SK-N-SH (cell line): ENCODE measurements at regions not wholly inside any gene's neighbourhood (a gene's known extent, or its start where the extent isn't known, plus 50 kb on each side); places are given as distances from the start of the nearest gene placed in this dataset.

Experiments
- CTCF ChIA-PET: fragments of 300-600, 350-600 bp; formaldehyde crosslinking; extraction: SDS; loops from one replicate; lab custom pipeline; 2021; lab: Yijun Ruan, JAX
- POLR2A ChIA-PET: fragments of 350-600 bp; sonication (Branson Sonifier 250); formaldehyde crosslinking; extraction: SDS; loops from one replicate; lab custom pipeline; 2020; ENCODE audit warnings: antibody characterized with exemption, inconsistent platforms; lab: Yijun Ruan, JAX
- DNase-seq: peaks from one replicate; pipeline ENCODE4 v3.0.0; 2012
- H2AFZ ChIP-seq: fragments of 200-600 bp; sonication (generic); 2 replicates; pipeline ENCODE4 v1.8.1; 2016; ENCODE audit warnings: antibody characterized with exemption, mild to moderate bottlenecking, low read depth
- H3F3A ChIP-seq: fragments of 200-600 bp; sonication (generic); replicated peaks from 2 replicates; pipeline ENCODE3; 2016; ENCODE audit warnings: antibody characterized with exemption, mild to moderate bottlenecking; ENCODE audit not compliant: insufficient read depth
- H3K27ac ChIP-seq, 2 experiments: fragments of 200-500 bp in 1 of 2; fragments of 200-600 bp in 1 of 2; sonication (Bioruptor generic) in 1 of 2; sonication (generic), shearing (Covaris generic) in 1 of 2; 2 replicates each; pipeline versions ENCODE4 v1.5.1 to v1.6.1; 2014 to 2016; ENCODE audit warnings: low read depth in 2 of 2, inconsistent platforms in 1 of 2, low read length in 1 of 2, mild to moderate bottlenecking in 1 of 2, mixed read lengths in 1 of 2
- H3K27me3 ChIP-seq: fragments of 200-600 bp; sonication (generic), shearing (Covaris generic); 2 replicates; pipeline ENCODE4 v1.6.1; 2016; ENCODE audit warnings: mixed run types; ENCODE audit not compliant: insufficient read depth
- H3K36me3 ChIP-seq, 2 experiments: fragments of 200-500 bp in 1 of 2; fragments of 200-600 bp in 1 of 2; sonication (Bioruptor generic) in 1 of 2; sonication (generic) in 1 of 2; replicated peaks in 1 of 2; 2 replicates each; pipeline versions ENCODE3 to v1.5.1; 2014 to 2016; ENCODE audit warnings: low read length in 1 of 2, mild to moderate bottlenecking in 1 of 2; ENCODE audit not compliant: insufficient read depth in 2 of 2, control insufficient read depth in 1 of 2
- H3K4me1 ChIP-seq, 2 experiments: fragments of 200-500 bp in 1 of 2; fragments of 200-600 bp in 1 of 2; sonication (Bioruptor generic) in 1 of 2; sonication (generic), shearing (Covaris generic) in 1 of 2; 2 replicates each; pipeline versions ENCODE4 v1.5.1 to v1.6.1; 2014 to 2016; ENCODE audit warnings: low read depth in 1 of 2, low read length in 1 of 2, mixed run types in 1 of 2; ENCODE audit not compliant: insufficient read depth in 2 of 2, control insufficient read depth in 1 of 2
- H3K4me2 ChIP-seq: fragments of 200-600 bp; sonication (generic), shearing (Covaris generic); 2 replicates; pipeline ENCODE4 v1.6.1; 2017; ENCODE audit warnings: mixed run types
- H3K4me3 ChIP-seq, 2 experiments: fragments of 200-500 bp in 1 of 2; fragments of 200-600 bp in 1 of 2; sonication (Bioruptor generic) in 1 of 2; sonication (generic), shearing (Covaris generic) in 1 of 2; 2 replicates each; pipeline versions ENCODE4 v1.5.1 to v1.8.1; 2014 to 2016; ENCODE audit warnings: low read depth in 2 of 2, inconsistent platforms in 1 of 2, low read length in 1 of 2, mild to moderate bottlenecking in 1 of 2, mixed read lengths in 1 of 2, moderate library complexity in 1 of 2
- H3K79me2 ChIP-seq: fragments of 200-600 bp; sonication (generic); 2 replicates; pipeline ENCODE4 v1.8.1; 2017; ENCODE audit warnings: mild to moderate bottlenecking; ENCODE audit not compliant: insufficient read depth
- H3K9ac ChIP-seq: fragments of 200-600 bp; sonication (generic); 2 replicates; pipeline ENCODE4 v1.6.1; 2017; ENCODE audit warnings: mixed run types
- H3K9me2 ChIP-seq: fragments of 200-600 bp; sonication (generic); 2 replicates; pipeline ENCODE4 v1.6.1; 2017; ENCODE audit warnings: mixed run types
- H3K9me3 ChIP-seq: fragments of 200-600 bp; sonication (generic); 2 replicates; pipeline ENCODE4 v1.6.1; 2017; ENCODE audit warnings: mixed run types, mild to moderate bottlenecking, moderate library complexity
- H4K20me1 ChIP-seq: fragments of 200-600 bp; sonication (generic); 2 replicates; pipeline ENCODE4 v1.6.1; 2017; ENCODE audit warnings: mild to moderate bottlenecking, mixed run types; ENCODE audit not compliant: insufficient read depth
- CHD2 ChIP-seq: fragments of 150-350 bp; IDR thresholded peaks from 2 replicates; pipeline ENCODE4 v1.6.1; 2018; ENCODE audit warnings: low read length; ENCODE audit not compliant: partially characterized antibody
- EP300 ChIP-seq, 2 experiments: IDR thresholded peaks; 2 replicates each; pipeline versions ENCODE4 v1.4.0 to v1.6.1; 2012; ENCODE audit warnings: borderline replicate concordance in 1 of 2, low read depth in 1 of 2, low read length in 1 of 2
- EZH2phosphoT487 ChIP-seq: fragments of 200-600 bp; sonication (generic); IDR thresholded peaks from 2 replicates; pipeline ENCODE4 v1.6.1; 2017; ENCODE audit warnings: low read depth, mixed run types, mild to moderate bottlenecking, antibody characterized with exemption, moderate library complexity, borderline replicate concordance
- FOXJ3 ChIP-seq: sonication (generic); formaldehyde crosslinking; IDR thresholded peaks from 2 replicates; pipeline ENCODE4 v1.5.1; 2020; ENCODE audit warnings: mild to moderate bottlenecking, missing genetic modification reagents
- GABPA ChIP-seq: IDR thresholded peaks from 2 replicates; pipeline ENCODE4 v1.4.0; 2012; ENCODE audit warnings: low read depth, mild to moderate bottlenecking
- JUND ChIP-seq: IDR thresholded peaks from 2 replicates; pipeline ENCODE4 v1.4.0; 2012
- MEF2A ChIP-seq: IDR thresholded peaks from 2 replicates; pipeline ENCODE4 v1.4.0; 2012; ENCODE audit warnings: low read depth, borderline replicate concordance
- MXI1 ChIP-seq: IDR thresholded peaks from 2 replicates; pipeline ENCODE4 v1.6.1; 2012; ENCODE audit warnings: mild to moderate bottlenecking, low read depth, low read length, improper control_type of control experiment
- NFIC ChIP-seq: IDR thresholded peaks from 2 replicates; pipeline ENCODE4 v1.4.0; 2012; ENCODE audit warnings: borderline replicate concordance
- NRF1 ChIP-seq: IDR thresholded peaks from 2 replicates; pipeline ENCODE4 v1.6.1; 2012; ENCODE audit warnings: low read depth, mild to moderate bottlenecking, low read length
- RCOR1 ChIP-seq: fragments of 150-350 bp; IDR thresholded peaks from 2 replicates; pipeline ENCODE4 v1.6.1; 2017; ENCODE audit warnings: antibody characterized with exemption, low read length
- RFX5 ChIP-seq: IDR thresholded peaks from 2 replicates; pipeline ENCODE4 v1.6.1; 2012; ENCODE audit warnings: mild to moderate bottlenecking, improper control_type of control experiment, low read length
- RXRA ChIP-seq: IDR thresholded peaks from 2 replicates; pipeline ENCODE4 v1.4.0; 2012; ENCODE audit warnings: low read depth, mild to moderate bottlenecking, borderline replicate concordance
- SIN3A ChIP-seq: IDR thresholded peaks from 2 replicates; pipeline ENCODE4 v1.6.1; 2012; ENCODE audit warnings: low read depth, mild to moderate bottlenecking, low read length, moderate library complexity, borderline replicate concordance
- SMC3 ChIP-seq: IDR thresholded peaks from 2 replicates; pipeline ENCODE4 v1.6.1; 2012; ENCODE audit warnings: low read depth, low read length, improper control_type of control experiment
- TCF12 ChIP-seq: IDR thresholded peaks from 2 replicates; pipeline ENCODE4 v1.4.0; 2012
- YY1 ChIP-seq: IDR thresholded peaks from 2 replicates; pipeline ENCODE4 v1.4.0; 2012; ENCODE audit warnings: low read depth, mild to moderate bottlenecking
- WGBS: methylation state at CpG from one replicate; pipeline ENCODE4 v1.1.6; 2017; ENCODE audit warnings: low lambda C conversion rate; 5-methylcytosine and 5-hydroxymethylcytosine counted together
- TF ChIP-seq, protein P1 (sequence below): IDR thresholded peaks from 2 replicates; pipeline ENCODE4 v1.6.1; 2012; ENCODE audit warnings: mild to moderate bottlenecking, low read depth, low read length, moderate library complexity
- TF ChIP-seq, protein P2 (sequence below): fragments of 150-350 bp; IDR thresholded peaks from 2 replicates; pipeline ENCODE4 v1.6.1; 2017; ENCODE audit warnings: antibody characterized with exemption, low read length, low read depth, borderline replicate concordance
- TF ChIP-seq, protein P3 (sequence below): IDR thresholded peaks from 2 replicates; pipeline ENCODE4 v1.4.0; 2012; ENCODE audit warnings: low read depth, borderline replicate concordance
- TF ChIP-seq, protein P4 (sequence below): IDR thresholded peaks from 2 replicates; pipeline ENCODE4 v1.4.0; 2012; ENCODE audit warnings: low read depth, borderline replicate concordance
- TF ChIP-seq, protein P5 (sequence below): IDR thresholded peaks from 2 replicates; pipeline ENCODE4 v1.4.0; 2012; ENCODE audit warnings: low read depth
- TF ChIP-seq, protein P6 (sequence below): IDR thresholded peaks from 2 replicates; pipeline ENCODE4; 2012

DNA sequence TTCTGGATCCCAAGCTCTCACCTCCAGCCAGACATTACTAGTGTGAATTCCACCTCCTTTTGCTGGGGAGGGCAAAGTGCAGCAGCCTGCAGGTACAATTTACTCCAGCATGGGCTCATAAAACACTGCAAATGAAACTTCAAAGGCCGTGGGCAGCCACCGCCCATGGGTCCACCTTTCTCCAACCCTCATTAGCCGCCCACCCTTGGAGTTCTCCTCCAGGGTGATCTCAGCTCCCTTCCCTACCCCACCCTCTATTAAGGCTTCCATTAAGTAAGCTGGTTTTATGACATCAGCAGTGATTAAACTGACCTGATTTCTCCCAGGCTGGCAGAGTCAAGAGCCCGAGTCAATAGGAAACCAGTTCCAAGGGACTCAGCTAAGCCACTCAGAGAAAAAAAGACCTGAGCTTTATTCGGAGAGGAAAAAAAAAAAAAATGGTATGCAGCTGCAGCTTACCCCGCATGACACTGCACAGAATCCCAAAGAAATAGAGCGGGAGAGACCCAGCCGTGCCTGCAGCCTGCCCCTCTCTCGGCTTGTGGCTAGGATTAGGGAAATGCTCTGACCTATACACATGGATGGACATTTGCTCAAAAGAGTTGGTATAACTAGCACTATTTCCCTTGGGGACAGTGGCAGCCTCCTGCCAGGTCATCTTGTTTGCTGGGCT, 319.6 kb downstream of the PTTG2 start (continued):
- TF ChIP-seq, protein P1, sequence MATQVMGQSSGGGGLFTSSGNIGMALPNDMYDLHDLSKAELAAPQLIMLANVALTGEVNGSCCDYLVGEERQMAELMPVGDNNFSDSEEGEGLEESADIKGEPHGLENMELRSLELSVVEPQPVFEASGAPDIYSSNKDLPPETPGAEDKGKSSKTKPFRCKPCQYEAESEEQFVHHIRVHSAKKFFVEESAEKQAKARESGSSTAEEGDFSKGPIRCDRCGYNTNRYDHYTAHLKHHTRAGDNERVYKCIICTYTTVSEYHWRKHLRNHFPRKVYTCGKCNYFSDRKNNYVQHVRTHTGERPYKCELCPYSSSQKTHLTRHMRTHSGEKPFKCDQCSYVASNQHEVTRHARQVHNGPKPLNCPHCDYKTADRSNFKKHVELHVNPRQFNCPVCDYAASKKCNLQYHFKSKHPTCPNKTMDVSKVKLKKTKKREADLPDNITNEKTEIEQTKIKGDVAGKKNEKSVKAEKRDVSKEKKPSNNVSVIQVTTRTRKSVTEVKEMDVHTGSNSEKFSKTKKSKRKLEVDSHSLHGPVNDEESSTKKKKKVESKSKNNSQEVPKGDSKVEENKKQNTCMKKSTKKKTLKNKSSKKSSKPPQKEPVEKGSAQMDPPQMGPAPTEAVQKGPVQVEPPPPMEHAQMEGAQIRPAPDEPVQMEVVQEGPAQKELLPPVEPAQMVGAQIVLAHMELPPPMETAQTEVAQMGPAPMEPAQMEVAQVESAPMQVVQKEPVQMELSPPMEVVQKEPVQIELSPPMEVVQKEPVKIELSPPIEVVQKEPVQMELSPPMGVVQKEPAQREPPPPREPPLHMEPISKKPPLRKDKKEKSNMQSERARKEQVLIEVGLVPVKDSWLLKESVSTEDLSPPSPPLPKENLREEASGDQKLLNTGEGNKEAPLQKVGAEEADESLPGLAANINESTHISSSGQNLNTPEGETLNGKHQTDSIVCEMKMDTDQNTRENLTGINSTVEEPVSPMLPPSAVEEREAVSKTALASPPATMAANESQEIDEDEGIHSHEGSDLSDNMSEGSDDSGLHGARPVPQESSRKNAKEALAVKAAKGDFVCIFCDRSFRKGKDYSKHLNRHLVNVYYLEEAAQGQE = no peak
- TF ChIP-seq SMC3 = no peak
- TF ChIP-seq CHD2 = no peak
- TF ChIP-seq, protein P2, sequence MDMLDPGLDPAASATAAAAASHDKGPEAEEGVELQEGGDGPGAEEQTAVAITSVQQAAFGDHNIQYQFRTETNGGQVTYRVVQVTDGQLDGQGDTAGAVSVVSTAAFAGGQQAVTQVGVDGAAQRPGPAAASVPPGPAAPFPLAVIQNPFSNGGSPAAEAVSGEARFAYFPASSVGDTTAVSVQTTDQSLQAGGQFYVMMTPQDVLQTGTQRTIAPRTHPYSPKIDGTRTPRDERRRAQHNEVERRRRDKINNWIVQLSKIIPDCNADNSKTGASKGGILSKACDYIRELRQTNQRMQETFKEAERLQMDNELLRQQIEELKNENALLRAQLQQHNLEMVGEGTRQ = no peak
- no peak for TF ChIP-seq JUND
- no peak for TF ChIP-seq RFX5
- TF ChIP-seq EP300 (IDR thresholded peaks at IDR 0.05; ENCODE audit: borderline replicate concordance in 1 of 2, low read depth in 1 of 2, low read length in 1 of 2) = no peak
- TF ChIP-seq, all 33 proteins: peak for 0

DNA sequence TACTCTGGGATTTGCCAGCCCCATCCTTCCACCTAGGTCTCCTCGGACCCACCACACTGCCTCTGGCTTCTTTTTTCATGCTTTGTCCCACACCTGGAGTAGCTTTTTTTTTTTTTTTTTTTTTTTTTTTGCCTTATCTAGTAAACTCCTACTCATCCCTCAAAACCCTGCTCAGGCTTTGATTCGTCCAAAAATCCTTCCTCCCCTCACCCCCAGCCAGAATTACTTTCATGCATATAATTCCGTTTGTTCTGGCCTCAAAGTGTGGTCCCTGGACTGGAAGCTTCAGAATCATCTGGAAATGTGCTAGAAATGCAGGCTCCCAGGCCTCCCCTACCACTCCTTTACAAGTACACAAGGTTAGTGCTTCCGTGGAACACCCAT, 320.1 kb downstream of the PTTG2 start:
- Histone ChIP-seq H3K9ac (no peak overlapping the region), H3K9me2 (no peaks in the 10 kb centered on the region), H3K27ac (no peak overlapping the region), H3K27me3 (no peaks in the 10 kb centered on the region), H3K9me3 (no peaks in the 10 kb centered on the region), H2AFZ (no peak overlapping the region), H4K20me1 (no peaks in the 10 kb centered on the region)
- CTCF ChIA-PET = no interaction called here
- POLR2A ChIA-PET = no interaction called here
- no peak for DNase-seq
- TF ChIP-seq, protein P3, sequence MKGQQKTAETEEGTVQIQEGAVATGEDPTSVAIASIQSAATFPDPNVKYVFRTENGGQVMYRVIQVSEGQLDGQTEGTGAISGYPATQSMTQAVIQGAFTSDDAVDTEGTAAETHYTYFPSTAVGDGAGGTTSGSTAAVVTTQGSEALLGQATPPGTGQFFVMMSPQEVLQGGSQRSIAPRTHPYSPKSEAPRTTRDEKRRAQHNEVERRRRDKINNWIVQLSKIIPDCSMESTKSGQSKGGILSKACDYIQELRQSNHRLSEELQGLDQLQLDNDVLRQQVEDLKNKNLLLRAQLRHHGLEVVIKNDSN = no peak
- TF ChIP-seq MEF2A (no peak), CHD2 (no peak), FOXJ3 (CRISPR knock-in tag) (no peak), RFX5 (no peak), YY1 (no peak), RCOR1 (no peak), NRF1 (no peak), JUND (no peak), SIN3A (no peak), MXI1 (no peak), RXRA (no peak), EZH2phosphoT487 (no peak), GABPA (no peak), NFIC (no peak), TCF12 (no peak)
- TF ChIP-seq, protein P4, sequence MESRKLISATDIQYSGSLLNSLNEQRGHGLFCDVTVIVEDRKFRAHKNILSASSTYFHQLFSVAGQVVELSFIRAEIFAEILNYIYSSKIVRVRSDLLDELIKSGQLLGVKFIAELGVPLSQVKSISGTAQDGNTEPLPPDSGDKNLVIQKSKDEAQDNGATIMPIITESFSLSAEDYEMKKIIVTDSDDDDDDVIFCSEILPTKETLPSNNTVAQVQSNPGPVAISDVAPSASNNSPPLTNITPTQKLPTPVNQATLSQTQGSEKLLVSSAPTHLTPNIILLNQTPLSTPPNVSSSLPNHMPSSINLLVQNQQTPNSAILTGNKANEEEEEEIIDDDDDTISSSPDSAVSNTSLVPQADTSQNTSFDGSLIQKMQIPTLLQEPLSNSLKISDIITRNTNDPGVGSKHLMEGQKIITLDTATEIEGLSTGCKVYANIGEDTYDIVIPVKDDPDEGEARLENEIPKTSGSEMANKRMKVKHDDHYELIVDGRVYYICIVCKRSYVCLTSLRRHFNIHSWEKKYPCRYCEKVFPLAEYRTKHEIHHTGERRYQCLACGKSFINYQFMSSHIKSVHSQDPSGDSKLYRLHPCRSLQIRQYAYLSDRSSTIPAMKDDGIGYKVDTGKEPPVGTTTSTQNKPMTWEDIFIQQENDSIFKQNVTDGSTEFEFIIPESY = no peak
- TF ChIP-seq, protein P5, sequence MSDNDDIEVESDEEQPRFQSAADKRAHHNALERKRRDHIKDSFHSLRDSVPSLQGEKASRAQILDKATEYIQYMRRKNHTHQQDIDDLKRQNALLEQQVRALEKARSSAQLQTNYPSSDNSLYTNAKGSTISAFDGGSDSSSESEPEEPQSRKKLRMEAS = no peak
- TF ChIP-seq, protein P6, sequence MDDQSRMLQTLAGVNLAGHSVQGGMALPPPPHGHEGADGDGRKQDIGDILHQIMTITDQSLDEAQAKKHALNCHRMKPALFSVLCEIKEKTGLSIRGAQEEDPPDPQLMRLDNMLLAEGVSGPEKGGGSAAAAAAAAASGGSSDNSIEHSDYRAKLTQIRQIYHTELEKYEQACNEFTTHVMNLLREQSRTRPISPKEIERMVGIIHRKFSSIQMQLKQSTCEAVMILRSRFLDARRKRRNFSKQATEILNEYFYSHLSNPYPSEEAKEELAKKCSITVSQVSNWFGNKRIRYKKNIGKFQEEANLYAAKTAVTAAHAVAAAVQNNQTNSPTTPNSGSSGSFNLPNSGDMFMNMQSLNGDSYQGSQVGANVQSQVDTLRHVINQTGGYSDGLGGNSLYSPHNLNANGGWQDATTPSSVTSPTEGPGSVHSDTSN = no peak
- TF ChIP-seq, all 33 proteins: peak for 0
- H3F3A ChIP-seq = no peaks in the 10 kb centered on the region
- no peaks in the 10 kb centered on the region for H3K79me2 ChIP-seq
- peaks cover 0 to 8% of the 10 kb centered on the region in 2 experiments; a peak in 1 of 4 replicates for H3K4me1 ChIP-seq
- no peak overlapping the region for H3K4me2 ChIP-seq
- H3K36me3 ChIP-seq = no peaks in the 10 kb centered on the region
- H3K4me3 ChIP-seq = no peak overlapping the region
- WGBS = 24% methylated on average over 4 of the region's 4 CpGs
